ENCODE measurements at regions not wholly inside any gene's neighbourhood (a gene's known extent, or its start where the extent isn't known, plus 50 kb on each side); places are given as distances from the start of the nearest gene placed in this dataset.

DNA sequence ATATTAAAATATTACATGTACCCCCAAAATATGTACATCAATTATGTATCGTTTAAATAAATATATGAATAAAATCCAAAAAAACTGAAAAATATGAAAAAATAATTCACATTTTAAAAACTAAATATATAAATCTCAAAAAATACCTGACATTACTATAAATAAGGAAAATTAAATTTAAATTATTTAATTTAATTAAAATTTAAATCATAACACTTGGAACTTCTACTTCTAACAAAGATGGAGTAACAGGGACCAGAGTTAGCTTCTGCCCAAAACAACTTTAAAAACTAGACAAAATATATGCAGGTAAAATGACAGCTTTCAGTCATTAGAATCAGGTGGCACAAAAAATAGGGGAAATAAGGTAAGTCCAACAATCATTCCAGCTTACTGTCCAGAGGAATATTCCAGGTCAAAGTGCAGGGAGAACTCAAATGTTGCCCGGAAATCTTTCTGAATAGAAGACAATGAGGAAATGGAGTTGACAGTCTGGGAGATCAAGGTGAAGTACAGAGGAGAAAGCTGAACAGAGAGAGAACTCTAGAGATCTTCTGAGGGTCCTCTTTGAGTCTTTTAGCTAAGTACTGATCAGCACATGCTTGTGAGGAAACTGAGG lies 207.7 kb upstream of the ATP11B start:
- H3K27ac Mint-ChIP-seq: no peak overlapping the region
- H3K27me3 Mint-ChIP-seq (ENCODE audit: low read depth): no peaks in the 10 kb centered on the region
- H3K9me3 Mint-ChIP-seq: peaks cover 0 to 2% of the 10 kb centered on the region in 2 donors
- H3K4me3 Mint-ChIP-seq: no peak overlapping the region
- ATAC-seq (replicated peaks in 1 of 2): no peak
- H3K36me3 Mint-ChIP-seq (ENCODE audit: insufficient read depth in 2 of 2): peaks cover 0 to 2% of the 10 kb centered on the region in 2 donors
- DNase-seq: no peak
- H3K4me1 Mint-ChIP-seq (ENCODE audit: low read depth): no peaks in the 10 kb centered on the region

DNA sequence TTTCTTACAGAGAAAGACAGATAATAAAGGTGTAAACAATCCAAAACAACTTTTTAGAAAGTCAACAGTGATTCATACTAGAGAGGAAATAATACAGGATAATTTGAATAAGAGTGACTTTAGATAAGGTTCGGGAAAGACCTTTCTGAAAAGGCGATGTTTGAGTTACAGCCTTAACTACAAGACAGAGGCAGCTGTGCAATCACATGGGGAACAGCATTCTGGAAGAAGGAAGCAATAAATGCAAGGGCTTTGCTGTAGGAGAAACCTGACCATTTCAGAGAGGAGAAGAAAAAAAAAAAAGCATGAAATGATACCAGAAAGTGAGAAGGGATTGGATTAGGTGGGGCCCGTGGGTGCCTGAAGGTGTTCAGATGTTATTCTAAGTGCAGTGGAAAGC lies 200.6 kb upstream of the ATP11B start:
- Mint-ChIP-seq H3K27me3 (ENCODE audit: low read depth) (no peaks in the 10 kb centered on the region), H3K4me3 (no peak overlapping the region), H3K27ac (no peak overlapping the region), H3K36me3 (ENCODE audit: insufficient read depth in 2 of 2) (no peaks in the 10 kb centered on the region), H3K4me1 (ENCODE audit: low read depth) (no peaks in the 10 kb centered on the region), H3K9me3 (peaks cover 0 to 2% of the 10 kb centered on the region in 2 donors)
- no peak for DNase-seq
- ATAC-seq (replicated peaks in 1 of 2): no peak

DNA sequence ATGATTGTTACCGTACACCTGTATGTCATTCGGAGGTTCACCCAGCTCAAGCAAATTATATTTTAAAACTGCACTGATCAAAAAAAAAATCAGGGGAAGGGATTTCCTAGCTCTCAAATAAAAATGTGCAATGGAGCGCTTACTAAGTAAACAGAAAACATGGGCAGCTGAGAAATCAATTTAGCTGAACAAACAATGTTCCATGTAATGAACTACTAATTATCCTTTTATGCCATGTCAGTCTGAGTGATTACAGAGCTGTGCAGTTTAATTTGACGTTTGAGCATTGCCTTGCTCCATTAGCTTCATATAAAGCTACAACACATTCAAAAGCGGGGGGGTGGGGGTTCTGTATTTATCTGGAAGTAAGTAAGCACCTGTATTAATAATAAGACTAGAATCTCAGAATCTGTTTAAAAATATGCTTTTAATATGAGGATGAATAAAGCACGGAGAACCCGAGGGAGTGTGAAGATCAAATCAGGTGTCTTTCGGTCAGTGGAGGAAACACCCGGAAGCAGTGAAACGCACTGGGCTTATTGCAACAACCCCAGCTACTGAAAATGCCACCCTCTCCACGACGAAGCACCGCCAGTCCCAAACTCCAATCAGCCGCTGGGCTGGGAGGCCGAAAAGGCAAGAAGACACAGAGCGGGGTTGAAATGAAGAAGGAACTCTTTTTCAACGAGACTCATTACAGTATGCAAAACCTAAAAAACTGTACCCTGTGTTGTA lies 196.5 kb upstream of the ATP11B start:
- H3K4me3 Mint-ChIP-seq: no peak overlapping the region
- no peaks in the 10 kb centered on the region for H3K9me3 Mint-ChIP-seq
- no peaks in the 10 kb centered on the region for H3K36me3 Mint-ChIP-seq (ENCODE audit: insufficient read depth in 2 of 2)

DNA sequence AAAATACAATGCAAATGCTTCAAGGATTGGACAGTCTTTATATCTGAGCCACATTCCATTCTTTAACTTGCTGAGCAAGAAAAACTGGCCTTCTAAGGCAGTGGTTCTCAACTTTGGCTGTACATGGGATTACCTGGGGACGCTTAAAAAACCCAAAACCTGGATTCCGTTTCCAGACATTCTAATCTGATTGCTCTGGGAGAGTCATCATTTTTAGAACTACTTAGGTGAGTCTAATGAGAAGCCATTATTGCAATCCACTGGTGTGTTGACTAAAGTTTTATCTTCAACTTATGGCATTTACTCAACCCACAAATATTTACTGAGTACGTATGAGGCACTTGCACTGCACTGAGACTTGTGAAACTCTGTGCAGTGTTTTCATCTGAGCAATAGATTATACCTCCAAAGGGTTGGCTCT lies 195.7 kb upstream of the ATP11B start:
- DNase-seq: no peak
- no peak overlapping the region for H3K4me3 Mint-ChIP-seq
- H3K9me3 Mint-ChIP-seq: no peaks in the 10 kb centered on the region
- ATAC-seq (replicated peaks in 1 of 2): no peak
- H3K4me1 Mint-ChIP-seq (ENCODE audit: low read depth): no peaks in the 10 kb centered on the region
- no peaks in the 10 kb centered on the region for H3K36me3 Mint-ChIP-seq (ENCODE audit: insufficient read depth in 2 of 2)
- H3K27ac Mint-ChIP-seq: no peak overlapping the region
- H3K27me3 Mint-ChIP-seq (ENCODE audit: low read depth): no peaks in the 10 kb centered on the region

More for the DNA sequence above, 196.5 kb upstream of the ATP11B start:
- no peaks in the 10 kb centered on the region for H3K27me3 Mint-ChIP-seq (ENCODE audit: low read depth)
- ATAC-seq (replicated peaks in 1 of 2): no peak
- no peak for DNase-seq
- H3K4me1 Mint-ChIP-seq (ENCODE audit: low read depth): no peaks in the 10 kb centered on the region
- no peak overlapping the region for H3K27ac Mint-ChIP-seq

DNA sequence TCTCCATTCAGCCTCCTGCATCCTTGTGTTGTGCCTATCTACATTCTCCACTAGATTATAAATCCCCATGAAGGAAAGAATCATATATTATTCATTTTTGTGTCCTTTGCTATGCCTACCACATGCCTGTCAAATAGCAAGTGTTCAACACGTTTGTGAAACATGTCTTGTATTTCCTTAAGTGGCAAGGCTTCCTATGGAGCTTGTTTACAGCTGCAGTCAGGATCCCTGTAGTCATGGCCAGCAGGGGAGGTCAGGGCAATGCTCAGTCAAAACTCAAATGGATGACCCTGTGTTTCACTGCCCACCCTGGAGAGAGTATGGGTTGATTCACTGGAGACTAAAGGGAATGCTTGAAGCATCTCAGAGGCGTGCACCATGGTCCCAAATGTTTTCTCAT lies 191.7 kb upstream of the ATP11B start:
- ATAC-seq (replicated peaks in 1 of 2): no peak
- H3K4me1 Mint-ChIP-seq (ENCODE audit: low read depth): no peaks in the 10 kb centered on the region
- no peak overlapping the region for H3K4me3 Mint-ChIP-seq
- DNase-seq: no peak
- no peaks in the 10 kb centered on the region for H3K27me3 Mint-ChIP-seq (ENCODE audit: low read depth)
- no peak overlapping the region for H3K27ac Mint-ChIP-seq
- no peaks in the 10 kb centered on the region for H3K9me3 Mint-ChIP-seq
- no peaks in the 10 kb centered on the region for H3K36me3 Mint-ChIP-seq (ENCODE audit: insufficient read depth in 2 of 2)

DNA sequence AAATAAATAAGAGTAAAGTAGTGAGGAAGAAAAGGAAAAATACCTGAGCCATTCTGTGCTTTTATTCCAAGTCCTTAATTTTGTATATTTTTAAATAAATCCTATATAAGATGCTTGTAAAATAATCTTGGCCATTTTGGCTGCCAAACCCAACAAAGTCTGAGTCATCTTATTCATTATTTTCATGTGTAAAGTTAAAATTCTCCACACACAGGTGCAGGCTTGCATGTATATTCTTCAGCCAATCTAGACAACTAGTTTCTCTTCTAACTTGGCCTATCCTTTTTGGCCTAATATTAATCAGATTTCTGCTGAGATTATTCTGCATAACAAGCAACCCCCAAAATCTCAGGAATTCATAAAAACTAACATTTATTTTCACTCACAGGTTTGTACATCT lies 189.8 kb upstream of the ATP11B start:
- no peaks in the 10 kb centered on the region for H3K4me1 Mint-ChIP-seq (ENCODE audit: low read depth)
- no peak overlapping the region for H3K4me3 Mint-ChIP-seq
- no peaks in the 10 kb centered on the region for H3K36me3 Mint-ChIP-seq (ENCODE audit: insufficient read depth in 2 of 2)
- DNase-seq: no peak
- H3K27ac Mint-ChIP-seq: no peak overlapping the region
- no peaks in the 10 kb centered on the region for H3K27me3 Mint-ChIP-seq (ENCODE audit: low read depth)
- no peaks in the 10 kb centered on the region for H3K9me3 Mint-ChIP-seq
- ATAC-seq (replicated peaks in 1 of 2): no peak

DNA sequence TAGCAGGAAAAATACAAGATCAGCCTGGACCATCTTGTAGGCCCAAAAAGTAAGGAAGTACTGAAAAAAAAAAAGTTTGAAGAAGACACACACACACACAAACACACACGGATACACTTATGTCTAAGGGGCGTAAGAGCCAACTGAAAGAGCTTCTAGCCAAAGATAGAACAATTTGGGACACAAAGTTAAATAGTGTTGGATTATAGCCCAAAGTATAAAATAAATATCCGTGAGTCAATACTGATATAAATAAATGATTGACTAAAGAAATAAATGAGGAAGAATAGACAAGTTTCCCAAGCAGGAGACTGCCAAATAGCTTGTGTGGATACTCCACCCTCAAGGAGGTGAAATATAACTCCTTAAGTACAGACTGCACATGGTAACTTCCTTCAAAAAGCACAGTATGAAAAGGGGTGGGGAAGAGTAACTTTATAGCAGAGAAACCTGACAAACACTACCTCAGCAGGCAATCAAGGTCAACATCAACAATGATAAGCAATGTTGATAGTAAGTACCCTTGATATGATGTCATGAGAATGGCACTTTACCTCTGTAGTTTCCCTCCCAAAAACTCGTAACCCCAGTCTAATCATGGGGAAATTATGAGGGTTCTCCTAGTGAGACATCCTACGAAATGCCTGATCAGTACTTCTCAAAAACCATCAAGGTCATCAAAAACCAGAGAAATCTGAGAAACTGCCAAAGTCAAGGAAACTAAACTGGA lies 187.3 kb upstream of the ATP11B start:
- Mint-ChIP-seq H3K27me3 (ENCODE audit: low read depth) (no peaks in the 10 kb centered on the region), H3K4me3 (no peak overlapping the region), H3K36me3 (ENCODE audit: insufficient read depth in 2 of 2) (no peaks in the 10 kb centered on the region), H3K27ac (no peak overlapping the region), H3K4me1 (ENCODE audit: low read depth) (no peaks in the 10 kb centered on the region), H3K9me3 (no peaks in the 10 kb centered on the region)
- ATAC-seq (replicated peaks in 1 of 2) (no peak), DNase-seq (no peak)

DNA sequence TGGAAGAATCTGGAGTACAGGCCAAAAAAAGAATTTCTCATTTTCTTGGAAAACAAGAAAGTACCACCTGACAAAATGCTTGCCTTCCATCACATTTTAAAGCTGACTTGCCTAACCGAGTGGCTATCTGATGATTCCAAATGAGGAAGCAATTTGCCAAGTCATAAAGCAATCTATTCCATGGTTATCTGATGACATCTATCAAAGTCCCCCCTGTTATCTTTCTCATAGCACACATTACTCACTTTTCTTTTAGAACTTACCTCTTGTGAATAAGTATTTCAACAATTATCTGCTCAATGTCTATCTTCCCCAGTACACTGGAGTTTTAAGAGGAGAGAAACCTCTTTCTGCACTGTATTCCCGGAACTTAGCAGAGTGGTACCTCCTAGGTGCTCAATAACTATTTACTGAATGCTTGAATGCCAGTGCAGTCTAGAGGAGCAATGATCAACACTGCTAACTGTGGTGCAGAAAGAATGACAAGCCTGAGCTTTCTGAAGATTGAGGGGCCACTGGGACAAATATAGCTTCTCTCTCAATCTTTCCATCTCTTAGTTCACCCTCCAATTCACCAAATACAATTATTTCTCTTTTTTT lies 186.3 kb upstream of the ATP11B start:
- no peaks in the 10 kb centered on the region for H3K27me3 Mint-ChIP-seq (ENCODE audit: low read depth)
- no peak overlapping the region for H3K4me3 Mint-ChIP-seq
- no peaks in the 10 kb centered on the region for H3K36me3 Mint-ChIP-seq (ENCODE audit: insufficient read depth in 2 of 2)
- no peak for ATAC-seq (replicated peaks in 1 of 2)
- DNase-seq: no peak
- no peaks in the 10 kb centered on the region for H3K9me3 Mint-ChIP-seq
- H3K4me1 Mint-ChIP-seq (ENCODE audit: low read depth): no peaks in the 10 kb centered on the region
- no peak overlapping the region for H3K27ac Mint-ChIP-seq

DNA sequence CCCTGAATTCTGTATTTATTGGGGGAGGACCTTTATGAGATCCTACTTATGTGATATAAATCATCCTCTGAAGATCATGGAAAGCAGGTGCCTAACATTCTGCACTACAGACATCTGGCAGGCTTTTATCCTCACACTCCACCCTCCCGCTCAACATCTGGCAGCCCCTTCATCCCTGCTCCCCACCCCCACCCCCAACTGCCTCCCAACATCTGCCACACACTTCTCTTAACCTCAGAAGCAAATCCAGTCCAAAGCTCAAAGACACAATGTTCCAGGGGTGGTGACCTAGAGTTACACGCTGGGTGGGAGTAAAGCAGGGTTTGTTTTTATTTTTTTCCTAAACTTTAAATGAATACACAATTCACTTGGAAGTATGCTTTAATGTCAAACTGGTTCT lies 184.5 kb upstream of the ATP11B start:
- H3K27ac Mint-ChIP-seq: no peak overlapping the region
- DNase-seq (no peak), ATAC-seq (replicated peaks in 1 of 2) (no peak)
- H3K4me3 Mint-ChIP-seq: no peak overlapping the region
- H3K9me3 Mint-ChIP-seq: no peaks in the 10 kb centered on the region
- H3K4me1 Mint-ChIP-seq (ENCODE audit: low read depth): no peaks in the 10 kb centered on the region
- H3K27me3 Mint-ChIP-seq (ENCODE audit: low read depth): no peaks in the 10 kb centered on the region
- no peaks in the 10 kb centered on the region for H3K36me3 Mint-ChIP-seq (ENCODE audit: insufficient read depth in 2 of 2)

DNA sequence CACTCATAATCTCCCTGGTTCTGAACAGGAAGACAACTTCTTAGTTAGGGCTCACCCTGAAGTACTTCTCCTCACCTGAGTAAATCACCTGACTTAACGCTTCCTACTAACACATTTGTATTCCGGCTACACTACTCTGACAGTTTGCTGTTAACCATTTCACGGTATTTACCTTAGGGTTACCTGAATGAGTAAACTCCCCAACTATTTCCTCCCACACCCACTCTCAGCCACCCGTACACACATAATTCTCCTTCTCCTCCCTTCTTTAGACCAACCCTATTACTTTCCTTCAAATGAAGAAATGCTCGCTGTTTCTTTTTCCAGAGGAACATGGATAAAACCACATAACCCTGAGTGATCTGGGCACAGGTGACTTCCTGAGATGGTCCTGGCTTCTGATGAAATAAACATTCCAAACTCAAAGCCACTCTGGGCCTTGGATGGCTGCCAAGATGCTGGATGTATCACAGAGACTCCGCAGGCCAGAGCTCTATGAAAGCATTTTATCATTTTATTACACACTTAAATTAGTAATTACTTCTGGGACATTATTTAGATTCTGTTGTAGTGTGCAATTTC lies 183.6 kb upstream of the ATP11B start:
- no peaks in the 10 kb centered on the region for H3K27me3 Mint-ChIP-seq (ENCODE audit: low read depth)
- H3K4me1 Mint-ChIP-seq (ENCODE audit: low read depth): no peaks in the 10 kb centered on the region
- H3K27ac Mint-ChIP-seq: no peak overlapping the region
- H3K36me3 Mint-ChIP-seq (ENCODE audit: insufficient read depth in 2 of 2): no peaks in the 10 kb centered on the region
- no peaks in the 10 kb centered on the region for H3K9me3 Mint-ChIP-seq
- DNase-seq (no peak), ATAC-seq (replicated peaks in 1 of 2) (no peak)
- no peak overlapping the region for H3K4me3 Mint-ChIP-seq

DNA sequence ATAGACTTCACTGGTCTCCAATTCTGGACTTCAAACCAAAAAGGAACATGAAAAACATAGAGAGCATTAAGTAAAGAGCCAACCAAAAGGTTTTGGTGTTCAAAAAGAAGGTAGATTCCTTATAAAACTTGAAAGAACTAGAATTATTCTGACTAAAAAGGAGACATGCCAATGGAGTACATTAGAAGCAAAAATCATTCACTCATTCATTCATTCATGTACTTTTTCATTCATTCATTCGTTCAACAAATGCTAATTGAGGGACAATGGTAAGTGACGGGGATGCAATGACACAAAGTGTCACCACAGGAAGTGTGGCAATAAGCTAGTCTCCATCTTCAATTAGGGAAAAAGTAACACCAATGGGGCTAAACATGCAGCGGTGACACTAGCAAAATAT lies 181.0 kb upstream of the ATP11B start:
- no peaks in the 10 kb centered on the region for H3K4me1 Mint-ChIP-seq (ENCODE audit: low read depth)
- H3K27me3 Mint-ChIP-seq (ENCODE audit: low read depth): peaks cover 6% of the 10 kb centered on the region
- H3K4me3 Mint-ChIP-seq: no peak overlapping the region
- ATAC-seq (replicated peaks in 1 of 2) (no peak), DNase-seq (no peak)
- no peaks in the 10 kb centered on the region for H3K9me3 Mint-ChIP-seq
- no peak overlapping the region for H3K27ac Mint-ChIP-seq
- no peaks in the 10 kb centered on the region for H3K36me3 Mint-ChIP-seq (ENCODE audit: insufficient read depth in 2 of 2)

DNA sequence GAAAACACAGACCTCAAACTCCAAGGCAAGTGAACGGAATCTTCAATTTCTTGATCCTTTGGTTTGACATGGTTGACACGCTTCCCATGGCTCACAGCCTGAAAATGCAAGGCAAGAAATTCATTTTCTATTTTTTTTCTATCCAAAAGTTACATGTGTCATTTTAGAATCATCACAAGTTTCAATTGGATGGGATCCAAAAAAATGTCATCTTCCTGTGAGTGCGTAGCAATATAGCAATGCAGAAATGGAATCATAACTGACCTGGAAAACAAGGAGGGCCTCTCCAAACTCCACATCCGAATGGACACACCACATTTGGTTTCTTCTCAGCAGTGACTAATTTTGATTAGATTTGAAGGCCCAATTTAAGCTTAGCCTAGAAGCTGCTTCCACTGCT lies 175.8 kb upstream of the ATP11B start:
- ATAC-seq (replicated peaks in 1 of 2): no peak
- Mint-ChIP-seq H3K36me3 (ENCODE audit: insufficient read depth in 2 of 2) (no peaks in the 10 kb centered on the region), H3K27me3 (ENCODE audit: low read depth) (peaks cover 23% of the 10 kb centered on the region), H3K4me1 (ENCODE audit: low read depth) (no peaks in the 10 kb centered on the region), H3K27ac (no peak overlapping the region), H3K9me3 (no peaks in the 10 kb centered on the region), H3K4me3 (no peak overlapping the region)
- DNase-seq: no peak

DNA sequence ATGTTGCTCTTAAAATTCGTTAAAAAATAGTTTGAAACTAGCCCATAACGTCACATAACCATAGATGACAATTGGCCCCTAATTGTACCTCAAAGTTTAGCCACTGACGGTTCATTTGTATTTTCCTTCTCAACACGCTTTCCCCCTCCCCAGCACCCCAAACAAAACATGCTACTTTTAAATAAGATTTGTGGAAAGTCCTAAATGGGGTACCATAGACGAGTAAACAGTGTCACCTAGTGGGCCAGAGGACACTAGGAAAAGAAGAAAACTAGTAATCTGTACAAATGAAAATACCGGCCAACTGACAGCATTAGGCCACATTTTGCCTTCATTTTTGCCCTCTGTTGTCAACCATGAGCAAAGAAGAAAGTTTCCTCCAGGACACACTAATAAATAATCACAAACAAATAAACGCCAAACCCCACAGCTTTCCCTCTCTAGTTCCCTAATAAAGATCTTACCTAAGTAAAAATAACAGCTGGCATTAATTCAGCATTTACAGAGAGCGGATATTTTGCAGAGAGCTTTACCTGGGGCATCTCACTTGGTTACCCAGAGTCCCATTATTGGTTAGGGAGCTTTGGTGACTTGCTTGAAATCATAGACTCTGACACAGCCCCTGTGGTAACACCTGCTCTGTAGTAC lies 175.1 kb upstream of the ATP11B start:
- H3K27me3 Mint-ChIP-seq (ENCODE audit: low read depth): peaks cover 23% of the 10 kb centered on the region
- H3K4me3 Mint-ChIP-seq: no peak overlapping the region
- H3K36me3 Mint-ChIP-seq (ENCODE audit: insufficient read depth in 2 of 2): no peaks in the 10 kb centered on the region
- H3K4me1 Mint-ChIP-seq (ENCODE audit: low read depth): no peaks in the 10 kb centered on the region
- H3K27ac Mint-ChIP-seq: no peak overlapping the region
- no peak for ATAC-seq (replicated peaks in 1 of 2)
- H3K9me3 Mint-ChIP-seq: no peaks in the 10 kb centered on the region
- DNase-seq: no peak
